GM21447 (cell line): ENCODE measurements at regions not wholly inside any gene's neighbourhood (a gene's known extent, or its start where the extent isn't known, plus 50 kb on each side); places are given as distances from the start of the nearest gene placed in this dataset.
"Not testable (repeated sequence)": the region's sequence is repeated elsewhere in the genome, so short reads cannot be mapped to it uniquely, and the experiment has no call there.

ENCODE experiments used
- ATAC-seq: cut with Tn5 transposase; IDR thresholded peaks from one replicate; pipeline ENCODE4 v1.9.1; 2021; ENCODE audit not compliant: unreplicated experiment

- ATAC-seq = no peak
These were observed 217.3 kb upstream of the TENT5A start for GRCh38 chr6:81969814-81970213.

DNA sequence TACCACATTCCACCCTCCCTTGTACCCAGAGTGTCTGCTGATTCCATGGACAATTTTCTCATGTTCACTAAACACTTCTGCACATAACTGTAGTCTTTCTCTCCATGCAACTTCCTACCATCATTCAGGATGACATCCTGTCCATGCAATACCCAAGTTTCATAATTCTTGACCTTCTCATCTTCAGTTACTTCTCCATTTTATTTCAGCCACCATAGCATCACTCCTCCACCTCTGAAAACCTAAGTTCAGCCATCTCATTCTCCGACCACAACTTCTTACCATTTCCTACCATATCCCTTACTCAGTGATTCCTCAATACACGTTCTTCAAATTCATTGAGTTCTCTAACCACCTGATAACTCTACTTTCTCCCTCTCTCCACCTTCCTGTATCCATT, 216.5 kb upstream of the TENT5A start:
- ATAC-seq = no peak

GRCh38 chr6:81966968-81967367, 214.5 kb upstream of the TENT5A start:
- ATAC-seq = no peak

DNA sequence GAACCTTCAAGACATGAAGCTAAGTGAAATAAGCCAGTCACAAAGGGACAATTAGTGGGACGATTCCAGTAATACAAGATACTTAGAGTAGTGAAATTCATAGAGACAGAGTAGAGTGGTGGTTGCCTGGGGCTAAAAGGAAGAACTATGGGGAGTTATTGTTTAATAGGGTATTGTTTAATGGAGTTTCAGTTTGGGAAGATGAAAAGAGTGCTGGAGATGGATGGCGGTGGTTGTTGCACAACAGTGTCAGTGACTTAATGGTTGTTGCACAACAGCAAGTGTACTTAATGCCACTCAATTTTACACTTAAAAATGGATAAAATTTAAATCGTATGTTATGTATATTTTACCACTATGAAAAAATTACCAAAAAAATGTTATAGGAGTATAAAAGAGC, 209.7 kb upstream of the TENT5A start:
- ATAC-seq = no peak

DNA sequence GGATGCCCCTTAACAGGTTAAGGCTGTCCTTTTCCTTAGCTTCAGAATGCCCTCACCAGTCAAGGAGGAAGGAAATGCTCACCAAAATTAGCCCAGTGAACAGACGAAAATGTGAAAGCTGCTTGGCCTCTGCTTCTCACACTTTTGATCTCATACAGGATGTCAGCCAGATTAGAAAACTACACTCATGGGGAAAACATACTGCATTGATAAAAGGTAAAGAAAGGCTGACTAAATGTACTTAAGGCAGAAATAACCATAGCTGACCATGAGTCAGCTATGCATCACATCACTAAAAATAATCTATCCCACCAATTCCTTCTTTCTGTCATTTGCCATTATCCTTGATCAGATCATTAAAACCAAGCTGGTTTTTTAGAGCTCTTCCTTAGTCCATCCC, 198.4 kb upstream of the TENT5A start:
- no peak for ATAC-seq

GRCh38 chr6:81948861-81949260, 196.4 kb upstream of the TENT5A start:
- ATAC-seq = no peak

GRCh38 chr6:81948196-81948595, 195.7 kb upstream of the TENT5A start:
- not testable (repeated sequence) for ATAC-seq

DNA sequence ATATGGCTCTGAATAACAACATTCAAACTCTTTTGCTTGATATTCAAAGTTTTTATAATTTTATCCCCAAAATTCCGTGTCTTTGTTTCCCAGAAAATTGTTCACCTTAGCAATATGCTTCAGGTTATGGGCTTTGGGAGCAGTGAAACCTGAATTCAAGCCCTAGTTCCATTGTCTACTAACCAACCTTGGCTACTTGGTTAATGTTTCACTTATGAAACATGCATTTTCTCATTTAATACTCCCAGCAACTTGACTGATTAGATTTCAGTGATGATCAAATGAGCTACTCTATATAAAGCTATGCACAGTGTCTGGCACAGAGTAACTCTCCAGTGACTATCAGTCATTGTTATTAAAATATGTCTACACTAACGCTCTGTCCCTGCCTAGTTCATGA, 192.2 kb upstream of the TENT5A start:
- no peak for ATAC-seq

DNA sequence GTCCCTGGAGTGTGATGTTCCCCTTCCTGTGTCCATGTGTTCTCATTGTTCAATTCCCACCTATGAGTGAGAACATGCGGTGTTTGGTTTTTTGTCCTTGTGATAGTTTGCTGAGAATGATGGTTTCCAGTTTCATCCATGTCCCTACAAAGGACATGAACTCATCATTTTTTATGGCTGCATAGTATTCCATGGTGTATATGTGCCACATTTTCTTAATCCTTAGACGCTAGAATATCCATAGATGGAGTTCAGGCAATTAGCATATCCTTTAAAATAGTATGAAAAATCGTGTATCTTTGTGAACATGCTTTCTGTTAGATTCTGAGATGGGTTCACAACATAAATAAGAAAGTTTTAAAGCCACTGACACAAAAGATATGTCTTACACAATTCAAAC, 190.4 kb upstream of the TENT5A start:
- not testable (repeated sequence) for ATAC-seq

- ATAC-seq = no peak
These were observed 189.5 kb upstream of the TENT5A start for GRCh38 chr6:81942067-81942370.

DNA sequence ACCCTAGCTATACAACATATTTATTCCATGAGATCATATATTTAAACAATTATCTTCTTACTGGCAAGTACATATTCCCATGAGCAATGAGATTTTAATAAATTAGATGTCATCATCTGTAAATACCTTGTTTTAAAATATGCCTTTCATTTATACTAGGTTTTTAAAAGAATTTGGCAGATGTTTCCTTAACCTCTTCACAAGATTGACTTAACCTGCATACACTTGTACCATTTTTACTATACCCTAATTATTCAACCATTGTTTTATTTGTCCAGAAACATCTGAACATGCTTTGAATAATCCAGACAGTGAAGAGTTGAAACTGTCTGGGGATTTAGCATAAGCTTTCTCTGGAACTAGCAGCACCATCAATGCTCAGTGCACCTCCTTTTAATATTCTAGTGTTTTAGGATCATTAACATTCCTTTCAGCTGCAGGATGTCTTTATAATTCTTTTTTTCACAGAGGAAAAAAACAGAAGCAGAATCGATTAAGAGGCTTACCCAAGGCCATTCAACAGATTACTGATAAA, 188.0 kb upstream of the TENT5A start:
- no peak for ATAC-seq

DNA sequence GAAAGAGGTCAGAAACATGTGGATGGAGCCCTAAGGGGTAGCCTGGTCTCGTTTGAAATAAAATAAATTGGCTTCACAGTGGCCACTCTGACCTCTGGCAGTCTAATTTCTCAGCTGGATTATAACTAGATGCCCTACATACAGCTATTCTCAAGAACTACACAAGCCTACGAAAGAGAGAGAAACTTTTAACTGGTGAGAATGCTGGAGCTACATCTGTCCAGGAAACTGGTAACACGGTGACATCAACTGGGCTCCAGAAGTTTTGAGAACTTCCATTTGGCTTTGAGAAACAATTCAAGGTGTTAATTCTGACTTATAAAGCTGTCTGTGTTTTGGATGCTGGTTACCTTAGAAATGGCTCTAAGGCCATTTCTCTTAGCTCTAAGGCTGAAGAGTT, 187.3 kb upstream of the TENT5A start:
- ATAC-seq = no peak

GRCh38 chr6:81938991-81939732, 186.7 kb upstream of the TENT5A start:
- no peak for ATAC-seq

DNA sequence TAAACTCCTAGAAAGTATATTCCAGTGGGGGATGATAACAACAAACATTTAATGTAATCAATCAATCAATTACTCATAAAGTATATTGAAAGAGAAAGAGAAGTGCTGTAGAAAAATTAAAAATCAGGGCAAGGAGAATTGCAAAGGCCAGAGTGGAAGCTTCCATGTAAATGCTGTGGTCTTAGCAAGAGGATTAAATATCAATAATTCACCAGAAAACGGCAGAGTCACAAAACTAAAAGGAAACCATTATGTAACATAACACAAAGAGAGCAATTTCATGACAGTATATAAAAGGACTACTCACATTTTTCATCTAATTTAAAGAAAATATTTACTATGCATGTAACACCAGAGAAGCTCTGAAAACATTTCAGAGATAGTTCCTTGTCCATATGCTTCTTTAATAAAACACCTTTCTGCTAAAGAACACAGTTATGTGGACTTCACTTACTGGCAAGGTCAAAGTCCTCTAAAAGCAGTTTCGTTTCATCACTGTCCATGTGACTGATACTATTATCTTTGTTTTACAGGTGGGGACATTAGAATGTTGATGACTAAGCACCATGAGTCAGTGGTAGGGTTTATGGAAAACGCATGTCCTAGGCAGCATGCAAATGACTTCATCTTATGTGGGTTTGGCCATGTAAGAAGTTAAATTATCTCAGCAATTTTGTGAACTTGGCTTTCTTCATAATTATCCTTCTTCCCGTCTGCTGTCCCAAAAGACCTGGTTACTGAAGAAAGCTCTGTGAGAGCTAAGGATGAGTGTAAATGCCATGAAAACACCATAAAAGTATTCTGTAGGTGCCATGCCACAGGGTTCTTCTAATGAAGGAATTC, 185.8 kb upstream of the TENT5A start:
- ATAC-seq = peak; percentile 83

DNA sequence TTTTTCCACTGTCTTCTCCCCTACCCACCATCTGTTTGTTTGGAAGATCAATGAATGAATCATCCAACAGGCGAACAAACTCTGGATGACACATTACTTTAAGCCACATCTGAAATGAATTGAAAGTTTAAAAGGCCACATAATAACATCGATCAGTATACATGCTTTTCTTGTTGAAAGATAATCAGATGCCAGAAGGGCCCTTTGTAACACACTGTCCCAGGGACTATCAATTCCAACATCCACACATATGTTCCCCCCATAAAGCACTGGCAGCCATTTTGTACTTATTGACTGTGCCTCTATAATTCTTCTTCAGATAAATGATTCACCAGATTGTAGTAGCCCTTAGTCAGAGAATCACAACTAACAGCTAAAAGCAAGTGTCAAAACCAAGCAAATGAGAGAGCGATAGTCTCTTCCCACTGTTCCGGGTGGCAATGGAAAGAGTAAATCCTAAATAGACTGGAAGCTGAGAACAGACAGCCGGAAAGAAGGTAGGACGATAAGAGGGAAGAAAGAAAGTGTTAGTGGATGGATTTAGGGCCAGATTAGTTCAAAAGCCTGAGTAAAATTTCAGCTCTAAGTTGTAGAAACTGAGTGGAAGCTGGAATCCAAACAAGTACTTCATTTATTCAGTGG, 184.9 kb upstream of the TENT5A start:
- ATAC-seq = no peak

- no peak for ATAC-seq
These were observed 182.5 kb upstream of the TENT5A start for GRCh38 chr6:81934936-81935335.

GRCh38 chr6:81933608-81934051, 181.1 kb upstream of the TENT5A start:
- no peak for ATAC-seq

DNA sequence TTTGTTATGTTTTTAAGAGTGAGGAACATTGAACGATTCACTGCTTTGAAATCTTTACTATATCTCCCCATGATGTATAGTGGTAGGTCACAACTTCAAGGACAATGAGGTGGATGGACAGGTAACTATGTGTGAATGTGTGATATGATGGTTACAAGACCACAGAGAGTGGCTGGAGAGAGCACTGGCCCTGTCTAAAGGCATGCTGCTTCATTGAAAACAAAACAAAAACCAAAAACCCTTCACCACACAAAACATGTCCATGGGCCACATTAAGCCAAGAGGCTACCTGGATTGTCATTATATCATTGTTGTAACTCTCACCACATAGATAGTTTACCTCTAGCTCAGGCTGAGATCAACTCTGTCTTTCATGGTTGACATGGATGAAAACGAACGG, 180.6 kb upstream of the TENT5A start:
- no peak for ATAC-seq

DNA sequence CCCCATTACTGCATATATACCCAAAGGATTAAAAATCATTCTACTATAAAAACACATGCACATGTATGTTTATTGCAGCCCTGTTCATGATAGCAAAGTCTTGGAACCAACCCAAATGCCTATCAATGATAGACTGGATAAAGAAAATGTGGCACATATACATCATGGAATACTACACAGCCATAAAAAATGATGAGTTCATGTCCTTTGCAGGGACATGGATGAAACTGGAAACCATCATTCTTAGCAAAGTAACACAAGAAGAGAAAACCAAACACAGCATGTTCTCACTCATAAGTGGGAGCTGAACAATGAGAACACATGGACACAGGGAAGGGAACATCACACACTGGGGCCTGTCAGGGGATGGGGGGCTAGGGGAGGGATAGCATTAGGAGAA, 180.0 kb upstream of the TENT5A start:
- not testable (repeated sequence) for ATAC-seq

GRCh38 chr6:81929828-81930227, 177.3 kb upstream of the TENT5A start:
- no peak for ATAC-seq

GRCh38 chr6:81925201-81925600, 172.7 kb upstream of the TENT5A start:
- no peak for ATAC-seq
